Effector memory CD8-positive, alpha-beta T cell (primary cell): ENCODE measurements at regions not wholly inside any gene's neighbourhood (a gene's known extent, or its start where the extent isn't known, plus 50 kb on each side); places are given as distances from the start of the nearest gene placed in this dataset.

ENCODE experiments used
- ATAC-seq: fragments of 150-1000 bp; cut with Tn5 transposase; replicated peaks from 2 replicates; pipeline ENCODE4 v1.10.0; 2021; ENCODE audit warnings: mild to moderate bottlenecking, moderate library complexity
- DNase-seq, 3 experiments: peaks; one replicate each; pipeline ENCODE4 v3.0.0; 2021
- H3K27ac Mint-ChIP-seq, 2 donors: one replicate each; pipeline ENCODE4 v1.8.0; 2022; ENCODE audit warnings: mild to moderate bottlenecking in 2 of 2, mixed read lengths in 2 of 2, moderate library complexity in 2 of 2
- H3K27me3 Mint-ChIP-seq, 2 donors: one replicate each; pipeline ENCODE4 v1.8.0; 2022; ENCODE audit warnings: mixed read lengths in 2 of 2
- H3K36me3 Mint-ChIP-seq: one replicate; pipeline ENCODE4 v1.8.0; 2022; ENCODE audit warnings: mild to moderate bottlenecking, moderate library complexity, mixed read lengths; ENCODE audit not compliant: insufficient read depth
- H3K4me1 Mint-ChIP-seq, 2 donors: one replicate each; pipeline ENCODE4 v1.8.0; 2022; ENCODE audit warnings: low read depth in 2 of 2, mixed read lengths in 2 of 2
- H3K4me3 Mint-ChIP-seq, 2 donors: one replicate each; pipeline ENCODE4 v1.8.0; 2022; ENCODE audit warnings: mild to moderate bottlenecking in 2 of 2, mixed read lengths in 2 of 2, moderate library complexity in 2 of 2
- H3K9me3 Mint-ChIP-seq, 2 donors: one replicate each; pipeline ENCODE4 v1.8.0; 2022; ENCODE audit warnings: mixed read lengths in 2 of 2

DNA sequence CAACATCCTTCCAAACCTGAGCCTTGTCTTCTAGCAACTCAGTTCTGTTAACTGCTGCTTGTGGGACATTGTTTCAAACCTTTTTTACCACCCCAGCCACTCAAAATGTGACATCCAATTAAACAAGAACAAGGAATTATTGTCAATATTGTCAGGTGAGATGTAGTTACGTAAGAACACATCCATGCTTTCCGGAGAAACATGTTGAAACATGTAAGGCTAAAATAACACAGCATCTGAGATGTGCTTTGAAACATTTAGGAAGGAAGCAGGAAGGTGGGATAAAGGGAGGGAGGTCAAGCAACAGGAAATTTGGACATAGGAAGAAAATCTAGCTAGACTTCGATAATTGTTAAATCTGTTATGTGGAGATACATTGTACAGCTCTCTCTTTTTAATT lies 50.9 kb upstream of the PRICKLE2 start:
- Mint-ChIP-seq H3K4me1 (no peaks in the 10 kb centered on the region), H3K27me3 (no peaks in the 10 kb centered on the region), H3K9me3 (peaks cover 0 to 2% of the 10 kb centered on the region in 2 donors), H3K27ac (no peak overlapping the region), H3K36me3 (no peaks in the 10 kb centered on the region), H3K4me3 (no peak overlapping the region)
- no peak for DNase-seq
- ATAC-seq = no peak
